ENCODE measurements at regions not wholly inside any gene's neighbourhood (a gene's known extent, or its start where the extent isn't known, plus 50 kb on each side); places are given as distances from the start of the nearest gene placed in this dataset.
"Not testable (repeated sequence)": the region's sequence is repeated elsewhere in the genome, so short reads cannot be mapped to it uniquely, and the experiment has no call there.

DNA sequence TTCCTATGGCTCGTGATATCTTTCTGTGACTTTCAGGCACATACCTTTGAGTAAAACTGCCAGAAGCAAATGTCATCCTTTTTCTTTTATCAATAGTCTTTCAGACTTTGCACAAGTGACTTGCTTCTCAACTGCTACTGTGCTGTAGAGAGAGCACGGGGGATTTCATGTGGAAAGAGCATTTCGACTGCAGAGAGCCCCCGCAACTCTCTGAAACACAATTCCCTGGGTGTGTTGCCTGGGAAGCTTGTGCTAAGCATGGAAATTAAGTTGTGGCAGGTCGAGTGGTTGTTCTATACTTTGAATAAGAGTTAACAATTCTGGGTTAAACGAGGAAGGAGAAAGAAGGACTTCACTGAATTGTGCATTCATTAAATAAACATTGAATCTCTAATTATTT, 659.1 kb downstream of the TDRD15 start:
- DNase-seq, result no peak

DNA sequence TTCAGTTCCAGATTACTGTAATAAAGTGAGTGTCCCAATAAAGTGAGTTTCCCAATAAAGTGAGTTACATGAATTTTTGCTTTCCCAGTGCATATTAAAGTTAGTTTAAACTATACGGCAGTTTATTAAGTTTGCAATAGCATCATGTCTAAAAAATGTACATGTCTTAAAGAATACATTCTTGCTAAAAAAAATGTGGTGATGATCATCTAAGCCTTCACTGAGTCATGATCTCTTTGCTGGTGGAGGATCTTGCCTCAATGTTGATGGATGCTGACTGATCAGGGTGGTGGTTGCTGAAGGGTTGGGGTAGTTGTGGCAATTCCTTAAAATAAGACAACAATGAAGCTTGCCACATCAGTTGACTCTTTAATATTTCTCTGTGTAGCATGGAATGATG, 664.2 kb downstream of the TDRD15 start:
- peak in 1 of 3 donors; percentile 18 for DNase-seq

DNA sequence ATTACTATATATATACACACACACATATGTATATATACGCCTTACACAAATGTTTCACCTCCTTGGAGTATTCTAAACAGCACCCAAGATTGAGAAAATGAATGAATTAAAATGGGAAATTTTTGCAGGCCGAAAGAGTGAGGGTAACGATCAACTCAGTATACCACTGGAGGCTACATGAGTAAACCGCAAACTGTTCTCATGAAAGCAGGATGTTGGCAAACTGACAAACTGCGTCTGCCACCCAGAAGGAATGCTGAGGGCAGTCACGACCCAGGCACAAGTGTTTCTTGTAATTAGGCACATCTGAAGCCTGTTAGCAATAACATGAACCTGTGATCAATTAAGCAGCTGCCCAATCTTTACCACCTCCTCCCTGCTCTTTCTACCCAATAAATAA, 666.5 kb downstream of the TDRD15 start:
- DNase-seq, result not testable (repeated sequence)

GRCh38 chr2:21792571-21792970, 668.8 kb downstream of the TDRD15 start:
- DNase-seq, result no peak

DNA sequence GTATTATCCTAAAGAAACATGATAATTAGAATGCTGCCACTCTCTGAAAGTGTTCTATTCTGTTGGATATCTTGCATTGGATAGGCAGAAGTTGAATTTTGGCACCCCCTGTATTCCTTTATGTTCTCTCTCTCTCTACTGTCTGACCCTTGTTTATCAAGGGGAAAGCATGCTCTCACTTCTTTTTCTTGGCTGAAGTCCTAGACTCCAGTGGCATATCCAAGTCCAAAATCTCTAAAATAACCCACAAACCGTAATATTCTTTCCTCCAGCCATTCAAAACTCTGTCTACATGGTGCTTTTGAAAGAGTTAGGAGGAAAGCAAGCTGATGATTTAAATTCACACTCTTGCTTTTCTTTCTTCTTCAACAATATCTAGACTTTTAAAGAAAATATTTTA, 669.7 kb downstream of the TDRD15 start:
- peak in 1 of 3 donors; percentile 6 for DNase-seq

- no peak for DNase-seq
These were observed 670.8 kb downstream of the TDRD15 start for GRCh38 chr2:21794611-21795010.

DNA sequence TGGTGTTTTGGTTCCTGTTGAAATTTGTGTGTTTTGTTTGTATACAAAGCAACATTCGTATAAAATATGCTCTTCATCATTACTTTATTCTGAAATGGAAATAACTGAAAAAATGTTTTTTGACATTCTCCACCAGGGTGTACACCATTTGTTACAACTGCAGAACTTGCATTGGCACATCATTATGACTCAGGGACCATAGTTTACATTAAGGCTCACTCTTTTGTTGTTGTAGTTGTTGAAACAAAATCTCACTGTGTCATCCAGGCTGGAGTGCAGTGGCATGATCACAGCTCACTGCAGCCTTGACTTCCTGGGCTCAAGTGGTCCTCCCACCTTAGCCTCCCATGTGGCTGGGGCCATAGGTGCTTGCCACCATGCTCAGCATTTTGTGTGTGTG, 676.6 kb downstream of the TDRD15 start:
- no peak for DNase-seq

DNA sequence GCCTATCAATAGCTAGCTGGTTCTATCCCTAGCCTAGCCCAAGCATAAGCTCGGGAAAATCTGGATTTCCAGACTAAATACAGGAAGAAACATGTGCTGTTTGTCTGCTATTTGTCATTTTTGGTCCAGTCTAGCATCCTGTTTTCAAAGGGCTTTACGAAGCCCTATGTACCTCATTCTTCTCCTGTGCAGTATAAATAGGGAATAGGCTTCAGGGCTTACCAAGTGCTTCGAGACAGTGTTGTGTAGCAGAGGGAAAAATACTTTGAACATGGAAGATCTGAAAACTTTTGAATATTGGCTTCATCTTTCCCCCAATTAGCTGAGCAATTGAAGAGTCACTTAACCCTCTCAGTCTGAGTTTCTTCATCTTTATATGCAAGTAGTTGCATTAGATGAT, 679.8 kb downstream of the TDRD15 start:
- no peak for DNase-seq

- no peak for DNase-seq
These were observed 680.4 kb downstream of the TDRD15 start for GRCh38 chr2:21804151-21804550.

GRCh38 chr2:21811541-21811940, 687.8 kb downstream of the TDRD15 start:
- no peak for DNase-seq

GRCh38 chr2:21812766-21813165, 689.0 kb downstream of the TDRD15 start:
- peak in 2 of 3 donors; percentile 4 to 45 for DNase-seq

- no peak for DNase-seq
These were observed 690.9 kb downstream of the TDRD15 start for GRCh38 chr2:21814588-21815149.

DNA sequence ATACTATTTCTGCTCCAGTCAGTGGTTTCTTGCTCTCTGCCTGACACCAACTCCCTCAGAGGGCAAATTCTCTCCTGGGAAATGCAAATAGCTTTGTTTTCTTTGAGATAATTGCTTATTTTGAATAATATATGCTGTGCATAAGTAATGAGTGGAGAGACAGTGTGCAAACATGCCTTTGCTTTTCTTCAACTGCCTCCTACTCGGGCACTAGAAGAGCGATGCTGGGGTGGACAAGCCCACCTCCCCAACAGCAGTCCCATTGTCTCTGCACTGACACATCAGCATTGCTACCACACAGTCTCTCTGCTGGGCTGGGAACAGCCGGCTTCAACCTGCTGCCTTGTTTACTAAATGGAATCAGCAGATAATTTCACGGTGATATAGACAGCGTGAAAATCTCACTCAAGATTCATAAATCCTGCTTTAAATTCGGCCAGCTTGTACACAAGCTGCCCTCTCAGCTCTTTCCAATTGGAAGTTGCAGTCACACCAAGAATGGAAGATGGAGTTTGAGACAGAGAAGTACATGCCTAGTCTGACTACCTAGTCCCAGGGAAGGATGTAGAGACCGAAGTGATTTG, 694.5 kb downstream of the TDRD15 start:
- no peak for DNase-seq

- DNase-seq, result peak in 1 of 3 donors; percentile 17
These were observed 695.7 kb downstream of the TDRD15 start for GRCh38 chr2:21819454-21819853.

GRCh38 chr2:21820271-21820670, 696.5 kb downstream of the TDRD15 start:
- DNase-seq, result no peak

DNA sequence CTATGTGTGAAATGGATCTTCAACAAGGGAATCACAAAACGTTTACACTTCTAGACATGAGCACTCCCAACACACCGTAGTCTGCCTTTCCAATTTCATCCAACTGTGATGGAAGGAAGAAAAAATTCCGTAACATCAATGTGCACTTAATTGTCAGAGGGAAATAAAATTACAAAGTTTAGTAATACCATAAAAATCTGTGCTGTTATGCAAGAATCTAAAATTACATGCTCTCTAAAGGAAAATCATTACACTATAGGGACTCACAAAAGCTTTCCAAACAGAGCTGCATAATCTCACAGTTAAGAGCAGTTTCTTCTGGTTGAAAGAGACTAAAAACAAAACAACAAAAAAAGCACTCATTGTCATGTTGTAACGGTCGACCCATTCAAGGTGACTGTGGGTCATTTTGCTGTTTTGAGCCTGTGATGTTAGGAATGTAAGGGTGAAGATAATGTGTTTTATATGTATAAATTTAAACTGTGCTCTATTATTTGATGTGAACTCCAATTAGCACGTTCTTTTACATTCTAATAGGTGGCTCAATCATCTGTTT, 698.0 kb downstream of the TDRD15 start:
- peak; percentile 13 to 67 (median 26) for DNase-seq

DNA sequence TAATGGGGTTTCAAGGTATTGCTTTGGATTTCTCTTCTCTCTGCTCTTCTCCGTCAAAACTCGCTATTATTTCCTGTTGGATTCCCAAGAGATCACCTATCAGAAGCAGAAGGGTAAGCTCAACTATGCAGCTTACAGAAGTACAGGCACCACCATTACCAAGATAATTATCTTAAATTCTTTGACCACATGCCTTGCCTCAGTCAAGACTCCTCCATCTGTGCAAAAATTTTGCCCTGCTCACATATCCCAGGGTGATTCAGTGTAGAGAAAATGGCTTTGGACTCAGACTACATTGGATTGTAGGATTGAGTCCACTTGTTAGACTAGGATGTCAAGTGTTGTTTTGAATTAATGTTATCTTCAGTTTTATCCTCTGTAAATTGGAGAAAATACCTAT, 698.7 kb downstream of the TDRD15 start:
- DNase-seq, result no peak

DNA sequence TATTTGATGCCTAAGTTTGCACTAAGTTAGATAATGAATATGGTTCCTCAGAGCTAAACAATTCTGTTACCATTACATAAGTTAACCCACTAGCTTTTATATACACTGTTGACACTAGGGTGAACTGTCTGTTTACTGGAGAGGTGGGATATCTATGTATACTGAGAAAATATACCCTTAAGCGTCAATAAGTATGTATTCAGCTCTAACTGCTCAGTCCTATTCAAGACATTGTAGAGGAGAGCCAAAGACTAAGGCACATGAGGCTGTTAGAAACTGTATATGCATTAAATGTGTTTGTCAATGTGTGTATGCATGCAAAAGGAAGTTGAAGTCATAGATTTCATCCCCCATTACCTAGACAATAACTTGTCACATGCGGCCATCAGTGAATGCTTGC, 710.0 kb downstream of the TDRD15 start:
- DNase-seq, result no peak

DNA sequence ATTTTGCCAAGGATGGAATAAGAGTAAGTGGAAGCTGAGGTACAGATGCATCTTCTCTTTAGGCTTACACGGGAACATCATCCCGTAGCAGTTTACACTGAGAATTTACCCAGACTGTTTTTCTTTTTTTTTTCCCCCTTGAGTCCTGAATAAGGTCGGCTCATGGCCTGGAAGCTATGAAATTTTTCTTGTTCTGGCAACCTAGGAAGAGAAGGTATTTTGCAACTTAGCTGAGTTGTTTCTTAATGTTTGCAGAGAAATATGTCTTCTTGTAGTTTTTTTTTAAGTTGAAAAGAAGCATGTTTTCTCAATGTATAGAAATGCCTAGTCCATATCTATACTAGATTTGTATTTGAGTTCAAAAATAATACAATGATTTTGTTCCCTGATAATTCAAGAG, 712.5 kb downstream of the TDRD15 start:
- DNase-seq, result no peak

DNA sequence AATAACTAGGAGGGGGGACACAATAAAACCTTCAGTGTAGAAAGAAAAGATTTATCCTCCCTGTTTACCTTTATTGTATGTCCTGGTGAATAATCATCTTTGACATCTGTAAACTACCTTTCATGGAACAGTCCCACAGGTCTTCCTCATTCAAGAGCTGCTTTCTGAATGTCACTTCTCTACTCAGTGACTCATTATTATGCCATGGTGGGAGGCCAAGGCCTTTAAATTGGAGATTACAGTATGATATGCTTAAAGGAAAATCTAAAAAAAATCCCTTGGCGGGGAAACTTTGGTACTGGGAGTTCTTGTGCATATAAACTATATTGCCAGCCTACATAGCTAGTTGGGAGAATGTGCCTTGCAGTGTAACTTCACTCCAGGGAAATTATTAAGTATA, 713.0 kb downstream of the TDRD15 start:
- DNase-seq, result no peak

- DNase-seq, result peak in 1 of 3 donors; percentile 74
These were observed 713.6 kb downstream of the TDRD15 start for GRCh38 chr2:21837168-21837960.

DNA sequence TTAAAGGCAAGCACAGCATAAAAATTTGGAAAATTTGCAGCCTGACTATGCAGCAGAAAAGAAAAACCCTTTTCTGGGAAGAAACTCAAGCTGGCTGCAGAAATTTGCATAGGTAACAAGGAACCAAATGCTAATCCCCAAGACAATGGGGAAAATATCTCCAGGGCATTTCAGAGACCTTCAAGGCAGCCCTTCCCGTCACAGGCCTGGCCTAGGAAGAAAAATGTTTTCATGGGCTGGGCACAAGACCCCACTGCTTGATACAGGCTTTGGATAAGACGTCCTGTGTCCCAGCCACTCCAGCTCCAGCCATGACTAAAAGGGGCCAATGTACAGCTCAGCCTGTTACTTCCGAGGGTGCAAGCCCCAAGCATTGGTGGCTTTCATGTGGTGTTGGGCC, 717.6 kb downstream of the TDRD15 start:
- DNase-seq, result no peak

DNA sequence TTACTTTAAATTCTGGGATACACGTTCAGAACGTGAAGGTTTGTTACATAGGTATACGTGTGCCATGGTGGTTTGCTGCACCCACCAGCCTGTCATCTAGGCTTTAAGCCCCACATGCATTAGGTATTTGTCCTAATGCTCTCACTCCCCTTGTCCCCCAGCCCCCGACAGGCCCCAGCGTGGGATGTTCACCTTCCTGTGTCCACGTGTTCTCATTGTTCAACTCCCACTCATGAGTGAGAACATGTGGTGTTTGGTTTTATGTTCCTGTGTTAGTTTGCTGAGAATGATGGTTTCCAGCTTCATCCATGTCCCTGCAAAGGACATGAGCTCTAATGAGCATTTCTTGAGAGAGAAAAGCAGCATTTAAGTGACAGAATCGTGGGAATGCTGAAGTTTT, 726.6 kb downstream of the TDRD15 start:
- not testable (repeated sequence) for DNase-seq

All from muscle of back (tissue), 3 donors.